ENCODE measurements at regions not wholly inside any gene's neighbourhood (a gene's known extent, or its start where the extent isn't known, plus 50 kb on each side); places are given as distances from the start of the nearest gene placed in this dataset.
"Not testable (repeated sequence)": the region's sequence is repeated elsewhere in the genome, so short reads cannot be mapped to it uniquely, and the experiment has no call there.

DNA sequence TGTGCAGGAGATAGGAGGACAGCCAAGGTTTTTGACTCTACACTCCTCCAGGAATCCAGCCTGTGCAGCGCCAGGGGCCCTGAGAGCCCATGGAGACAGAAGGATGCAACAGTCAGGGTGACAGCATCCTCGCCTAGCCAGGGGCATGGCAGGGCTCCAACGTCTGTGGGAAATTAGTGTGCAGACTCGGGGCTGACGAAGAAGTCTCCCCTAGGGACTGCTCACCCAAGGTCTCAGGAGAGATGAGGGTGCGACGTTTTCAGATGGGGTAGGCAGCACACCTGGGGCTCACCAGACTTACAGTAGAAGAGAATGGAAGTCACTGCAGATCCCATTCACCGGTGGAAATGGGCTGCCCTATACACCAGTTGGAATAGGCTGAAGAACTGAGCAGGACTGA is 241.7 kb downstream of the SETD4 start:
- no peak for DNase-seq (ENCODE audit: low read depth in 4 of 4, low spot score in 3 of 4)

GRCh38 chr21:35814858-35815619 is 245.3 kb downstream of the SETD4 start:
- DNase-seq (ENCODE audit: low read depth in 4 of 4, low spot score in 3 of 4): no peak

- DNase-seq (ENCODE audit: low read depth in 4 of 4, low spot score in 3 of 4): no peak
Measured at GRCh38 chr21:35812679-35813078, 247.6 kb downstream of the SETD4 start.

- no peak for DNase-seq (ENCODE audit: low read depth in 4 of 4, low spot score in 3 of 4)
Measured at GRCh38 chr21:35811191-35811806, 249.0 kb downstream of the SETD4 start.

DNA sequence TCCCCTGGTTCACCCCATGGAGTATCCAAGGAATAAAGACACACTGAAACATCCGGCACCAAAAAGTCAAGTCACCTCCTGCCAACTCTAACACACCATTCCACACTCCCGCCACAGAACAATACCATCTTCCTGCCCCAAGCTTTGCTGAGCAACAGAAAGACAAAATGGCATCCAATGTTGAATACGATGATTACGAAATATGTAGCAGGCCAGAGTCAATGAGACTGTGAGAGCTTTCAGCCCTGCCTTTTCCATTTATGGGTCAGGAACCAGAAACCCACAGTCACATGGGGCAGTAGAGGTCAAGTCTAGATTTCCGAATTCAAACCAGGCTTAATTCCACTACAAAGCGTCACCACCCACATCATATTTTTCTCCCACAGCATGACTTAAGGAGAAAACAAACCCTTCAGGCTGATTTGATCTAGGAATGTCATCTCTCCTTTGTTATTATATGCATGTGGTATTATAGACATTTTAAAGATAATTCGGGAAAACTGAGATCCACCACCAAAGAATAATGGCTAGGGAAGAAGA is 249.8 kb downstream of the SETD4 start:
- no peak for DNase-seq (ENCODE audit: low read depth in 4 of 4, low spot score in 3 of 4)

GRCh38 chr21:35801391-35801790 is 258.9 kb downstream of the SETD4 start:
- DNase-seq (ENCODE audit: low read depth in 4 of 4, low spot score in 3 of 4): no peak

- DNase-seq (ENCODE audit: low read depth in 4 of 4, low spot score in 3 of 4): not testable (repeated sequence)
Measured at GRCh38 chr21:35800796-35801385, 259.4 kb downstream of the SETD4 start.

DNA sequence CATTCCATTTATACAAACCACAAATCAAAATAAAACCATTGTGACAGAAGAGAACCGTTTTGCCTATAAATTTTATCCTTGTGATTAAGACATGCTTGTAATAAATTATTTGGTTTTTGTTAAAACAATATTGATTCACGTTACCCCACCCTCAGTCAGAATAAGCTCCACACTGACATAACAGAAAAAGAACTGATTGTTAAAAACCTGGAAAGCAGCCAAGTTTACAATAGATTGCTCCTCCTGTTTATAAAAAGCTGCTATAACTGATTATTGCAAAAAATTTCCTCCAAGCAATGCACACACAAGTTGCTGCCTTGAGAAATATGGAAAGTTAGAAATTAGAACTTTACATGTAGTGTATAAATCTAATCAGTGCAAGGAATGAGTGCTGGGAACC is 263.5 kb downstream of the SETD4 start:
- no peak for DNase-seq (ENCODE audit: low read depth in 4 of 4, low spot score in 3 of 4)

DNA sequence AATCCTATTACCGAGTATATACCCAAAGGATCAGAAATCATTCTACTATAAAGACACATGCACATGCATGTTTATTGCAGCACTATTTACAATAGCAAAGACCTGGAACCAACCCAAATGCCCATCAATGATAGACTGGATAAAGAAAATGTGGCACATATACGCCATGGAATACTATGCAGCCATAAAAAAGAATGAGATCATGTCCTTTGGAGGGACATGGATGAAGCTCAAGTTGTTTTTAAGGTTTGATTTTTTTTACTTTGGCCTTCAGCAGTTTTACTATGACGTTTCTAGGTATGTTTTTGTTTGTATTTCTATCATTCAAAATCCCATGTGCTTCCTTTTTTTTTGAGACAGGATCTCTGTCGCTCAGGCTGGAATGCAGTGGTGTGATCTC is 265.8 kb downstream of the SETD4 start:
- DNase-seq (ENCODE audit: low read depth in 4 of 4, low spot score in 3 of 4): not testable (repeated sequence)

GRCh38 chr21:35792569-35793305 is 267.6 kb downstream of the SETD4 start:
- DNase-seq (ENCODE audit: low read depth in 4 of 4, low spot score in 3 of 4): no peak

DNA sequence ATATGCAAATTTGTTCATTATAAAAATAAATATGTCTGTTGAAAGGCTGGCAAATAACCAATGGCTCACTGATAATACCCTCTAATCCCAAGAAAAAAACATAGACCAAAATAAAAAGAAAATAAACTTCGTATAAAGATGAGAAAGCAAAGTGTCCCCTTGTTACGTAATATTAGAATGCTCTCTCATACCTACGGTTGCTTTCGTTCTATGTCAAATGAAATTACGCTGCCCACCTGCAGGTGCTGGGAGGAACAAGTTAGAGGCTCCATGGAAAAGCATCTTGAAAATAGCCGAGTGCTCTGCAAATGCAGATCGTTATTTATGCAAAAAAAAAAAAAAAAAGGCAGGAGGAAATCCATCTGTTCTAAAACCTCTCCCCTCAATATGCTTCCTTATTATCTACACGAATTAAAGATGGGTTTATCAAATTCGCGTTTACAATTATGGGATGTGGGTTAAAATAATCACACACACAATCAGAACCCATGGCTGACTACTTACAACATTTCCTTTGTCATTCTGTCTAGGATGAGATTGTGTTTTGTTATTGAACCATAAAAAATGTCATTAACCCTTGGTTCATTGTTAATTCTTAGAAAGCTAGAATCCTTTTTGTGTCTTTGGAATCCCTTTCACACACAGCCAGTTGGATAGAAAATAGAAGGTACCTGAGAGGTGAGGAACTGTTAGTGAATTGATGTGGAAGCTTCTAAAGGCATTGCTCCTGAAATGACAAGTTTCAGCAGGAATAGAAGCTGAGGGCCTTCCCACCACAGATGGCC is 268.6 kb downstream of the SETD4 start:
- no peak for DNase-seq (ENCODE audit: low read depth in 4 of 4, low spot score in 3 of 4)

GRCh38 chr21:35783721-35784120 is 276.6 kb downstream of the SETD4 start:
- DNase-seq (ENCODE audit: low read depth in 4 of 4, low spot score in 3 of 4): no peak

- DNase-seq (ENCODE audit: low read depth in 4 of 4, low spot score in 3 of 4): no peak
Measured at GRCh38 chr21:35782667-35783066, 277.7 kb downstream of the SETD4 start.

DNA sequence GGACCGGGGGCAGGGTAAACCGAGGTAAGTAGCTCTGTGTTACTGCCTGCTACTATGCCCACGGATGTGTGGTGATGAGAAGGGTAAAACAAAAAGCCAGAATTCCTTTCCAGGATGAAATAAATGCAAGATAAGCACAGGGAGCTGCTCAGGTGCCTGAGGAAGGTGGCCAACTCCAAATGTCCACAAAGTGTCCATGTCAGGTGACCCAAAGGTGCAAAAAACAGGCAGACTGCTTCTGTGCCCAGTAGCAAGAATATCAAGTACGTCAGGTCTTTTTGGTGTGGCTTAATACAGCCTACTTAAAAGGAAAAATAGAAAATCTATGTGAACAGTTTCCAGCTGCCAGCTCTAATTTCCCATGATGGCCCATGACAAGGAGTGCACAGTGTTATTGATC is 279.3 kb downstream of the SETD4 start:
- DNase-seq (ENCODE audit: low read depth in 4 of 4, low spot score in 3 of 4): no peak

DNA sequence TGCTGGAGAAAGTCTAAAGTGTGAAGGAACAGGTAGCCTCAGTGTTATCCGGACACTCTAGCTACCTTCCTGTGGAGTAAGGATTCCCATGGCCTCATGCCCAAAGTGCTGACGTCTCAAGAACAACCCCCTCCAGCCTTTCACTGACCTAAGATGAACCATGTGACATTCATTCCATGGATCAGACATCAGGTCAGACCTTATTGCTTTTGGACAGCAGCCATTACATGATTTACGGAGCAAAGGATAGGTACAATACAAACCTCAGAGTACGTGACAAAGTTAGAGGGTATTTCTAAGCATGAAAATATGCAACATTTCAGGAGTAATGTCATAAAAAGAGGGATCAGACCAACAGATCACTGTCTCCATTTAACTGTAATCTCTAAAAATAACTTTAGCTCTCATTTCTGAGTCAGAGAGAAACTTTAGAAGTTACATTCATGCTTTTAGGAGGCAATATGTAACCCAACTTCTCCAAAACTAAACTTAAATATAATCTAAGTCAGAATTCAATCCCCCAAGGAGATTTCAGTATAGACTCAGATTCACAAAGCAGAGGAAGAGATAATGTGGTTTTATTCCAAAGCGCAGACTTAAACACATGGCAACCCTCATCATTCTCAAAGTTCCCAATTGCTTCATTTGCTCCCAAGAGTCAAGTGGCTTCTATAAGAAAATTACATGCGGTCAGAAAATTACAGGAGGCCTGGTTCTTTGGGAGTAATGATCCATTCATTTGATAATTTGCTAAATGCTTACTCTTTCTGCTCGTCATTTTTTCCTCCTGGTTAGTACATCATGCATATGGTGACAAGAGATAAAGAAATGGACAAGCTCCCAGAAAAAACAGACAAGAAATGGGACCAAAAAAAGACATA is 280.4 kb downstream of the SETD4 start:
- DNase-seq (ENCODE audit: low read depth in 4 of 4, low spot score in 3 of 4): no peak

GRCh38 chr21:35779167-35779566 is 281.2 kb downstream of the SETD4 start:
- DNase-seq (ENCODE audit: low read depth in 4 of 4, low spot score in 3 of 4): no peak

GRCh38 chr21:35777081-35777480 is 283.2 kb downstream of the SETD4 start:
- no peak for DNase-seq (ENCODE audit: low read depth in 4 of 4, low spot score in 3 of 4)

DNA sequence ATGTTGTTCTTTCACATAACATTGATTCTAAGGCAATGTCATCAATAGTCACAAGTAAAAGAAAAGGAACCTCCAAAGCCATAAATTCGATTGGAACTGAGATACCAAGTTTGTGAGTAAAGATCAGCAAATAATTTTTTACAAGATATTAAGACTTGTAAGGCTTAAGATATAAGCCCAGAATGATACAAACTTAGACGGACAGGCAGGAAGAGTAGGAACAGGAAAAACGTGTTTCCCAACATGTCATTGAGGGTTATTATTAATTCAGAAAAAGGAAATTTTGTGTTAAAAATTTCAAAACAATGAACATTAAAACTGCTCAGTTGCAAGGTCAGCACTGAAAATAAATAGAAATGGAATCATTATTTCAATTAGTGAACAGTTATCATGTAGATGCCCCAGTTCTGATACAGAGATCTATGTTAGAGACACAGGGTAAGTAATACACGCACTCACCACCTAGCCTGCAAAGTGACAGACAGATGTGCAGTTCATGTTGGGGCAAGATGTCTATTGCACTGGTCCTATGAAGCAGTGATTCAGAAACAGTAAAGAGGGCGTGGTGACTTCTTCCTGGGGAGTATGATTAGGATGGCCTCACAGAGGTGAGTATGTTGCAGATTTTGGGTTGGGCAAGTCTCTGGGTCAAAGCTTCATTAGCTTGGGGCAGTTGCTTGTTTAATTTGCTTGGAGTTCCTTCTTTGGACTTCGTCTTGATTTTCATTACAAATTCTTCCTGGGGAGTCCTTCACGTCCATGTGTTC is 284.4 kb downstream of the SETD4 start:
- no peak for DNase-seq (ENCODE audit: low read depth in 4 of 4, low spot score in 3 of 4)

Measured in right renal pelvis (tissue), 4 donors.